ENCODE measurements at regions not wholly inside any gene's neighbourhood (a gene's known extent, or its start where the extent isn't known, plus 50 kb on each side); places are given as distances from the start of the nearest gene placed in this dataset.

DNA sequence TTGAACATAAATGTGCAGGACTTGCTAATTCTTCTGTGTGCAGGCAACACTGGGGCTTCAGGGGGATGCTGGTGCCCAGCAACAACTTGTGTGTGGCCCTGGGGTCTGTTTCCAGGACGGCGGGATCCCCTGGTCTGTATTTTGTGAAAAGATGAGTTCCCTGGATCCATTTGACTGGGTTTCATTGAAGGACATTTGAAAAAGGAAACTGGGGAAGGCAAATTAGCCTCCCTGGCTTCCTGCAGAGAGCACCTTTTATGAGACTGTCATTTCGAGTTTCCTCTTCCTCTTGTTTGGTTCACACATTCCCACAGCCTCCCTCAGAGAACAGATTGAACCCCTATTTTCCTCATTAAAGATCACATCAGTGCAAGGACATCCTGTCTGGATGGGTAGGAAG is 63.1 kb downstream of the FOXI1 start:
- TF ChIP-seq, protein P1, sequence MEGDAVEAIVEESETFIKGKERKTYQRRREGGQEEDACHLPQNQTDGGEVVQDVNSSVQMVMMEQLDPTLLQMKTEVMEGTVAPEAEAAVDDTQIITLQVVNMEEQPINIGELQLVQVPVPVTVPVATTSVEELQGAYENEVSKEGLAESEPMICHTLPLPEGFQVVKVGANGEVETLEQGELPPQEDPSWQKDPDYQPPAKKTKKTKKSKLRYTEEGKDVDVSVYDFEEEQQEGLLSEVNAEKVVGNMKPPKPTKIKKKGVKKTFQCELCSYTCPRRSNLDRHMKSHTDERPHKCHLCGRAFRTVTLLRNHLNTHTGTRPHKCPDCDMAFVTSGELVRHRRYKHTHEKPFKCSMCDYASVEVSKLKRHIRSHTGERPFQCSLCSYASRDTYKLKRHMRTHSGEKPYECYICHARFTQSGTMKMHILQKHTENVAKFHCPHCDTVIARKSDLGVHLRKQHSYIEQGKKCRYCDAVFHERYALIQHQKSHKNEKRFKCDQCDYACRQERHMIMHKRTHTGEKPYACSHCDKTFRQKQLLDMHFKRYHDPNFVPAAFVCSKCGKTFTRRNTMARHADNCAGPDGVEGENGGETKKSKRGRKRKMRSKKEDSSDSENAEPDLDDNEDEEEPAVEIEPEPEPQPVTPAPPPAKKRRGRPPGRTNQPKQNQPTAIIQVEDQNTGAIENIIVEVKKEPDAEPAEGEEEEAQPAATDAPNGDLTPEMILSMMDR (conservative IDR thresholded peaks at IDR 0.05; ENCODE audit: low read depth, low read length): no peak
- TF ChIP-seq EZH2 (IDR thresholded peaks at IDR 0.05; ENCODE audit: borderline replicate concordance, low read depth, low read length, poor library complexity, severe bottlenecking): no peak
